Gastroesophageal sphincter (tissue), 3 donors: ENCODE measurements at regions not wholly inside any gene's neighbourhood (a gene's known extent, or its start where the extent isn't known, plus 50 kb on each side); places are given as distances from the start of the nearest gene placed in this dataset.

Experiments used
- CTCF ChIP-seq, 4 experiments: fragments of 200-600 bp in 2 of 4; fragments of 450-650 bp in 2 of 4; sonication (generic) in 1 of 4; IDR thresholded peaks; one replicate each; pipeline ENCODE4 v1.5.1; 2017 to 2019; ENCODE audit warnings: antibody characterized with exemption in 4 of 4, mild to moderate bottlenecking in 2 of 4, moderate library complexity in 2 of 4
- EP300 ChIP-seq: sonication (generic); formaldehyde crosslinking; IDR thresholded peaks from one replicate; pipeline ENCODE4 v1.6.1; 2017; ENCODE audit warnings: antibody characterized with exemption, mild to moderate bottlenecking
- POLR2A ChIP-seq, 2 donors: fragments of 450-650 bp; IDR thresholded peaks; one replicate each; pipeline ENCODE4 v1.6.1; 2017; ENCODE audit warnings: antibody characterized with exemption in 2 of 2, mild to moderate bottlenecking in 2 of 2, moderate library complexity in 1 of 2
- POLR2AphosphoS5 ChIP-seq: sonication (generic); formaldehyde crosslinking; IDR thresholded peaks from one replicate; pipeline ENCODE4 v1.6.1; 2017; ENCODE audit warnings: antibody characterized with exemption

- TF ChIP-seq CTCF (IDR thresholded peaks at IDR 0.05) (no peak), POLR2AphosphoS5 (no peak), POLR2A (IDR thresholded peaks at IDR 0.05) (no peak), EP300 (no peak)
Measured at GRCh38 chr3:151612115-151612514, 121.6 kb upstream of the AADACL2 start.
